NOMO-1 treated with dmso at 0.1 percent for 144 hours (cell line): ENCODE measurements at regions not wholly inside any gene's neighbourhood (a gene's known extent, or its start where the extent isn't known, plus 50 kb on each side); places are given as distances from the start of the nearest gene placed in this dataset.
A peak's percentile ranks its signal among the peaks of the same experiment; 100 is the strongest.
"Not testable (repeated sequence)": the region's sequence is repeated elsewhere in the genome, so short reads cannot be mapped to it uniquely, and the experiment has no call there.

ENCODE experiments used
- DNase-seq: peaks from one replicate; lab custom pipeline; 2025; ENCODE audit not compliant: unreplicated experiment; lab: John Stamatoyannopoulos, UW

GRCh38 chr1:60745484-60745883 is 336.9 kb upstream of the NFIA start:
- no peak for DNase-seq

GRCh38 chr1:60742339-60742738 is 340.0 kb upstream of the NFIA start:
- DNase-seq = no peak

- no peak for DNase-seq
Measured at GRCh38 chr1:60740154-60740553, 342.2 kb upstream of the NFIA start.

GRCh38 chr1:60739729-60740128 is 342.6 kb upstream of the NFIA start:
- no peak for DNase-seq

GRCh38 chr1:60732977-60733401 is 349.4 kb upstream of the NFIA start:
- no peak for DNase-seq

GRCh38 chr1:60731321-60731720 is 351.0 kb upstream of the NFIA start:
- peak; percentile 22 for DNase-seq

- no peak for DNase-seq
Measured at GRCh38 chr1:60727552-60727951, 354.8 kb upstream of the NFIA start.

GRCh38 chr1:60716472-60716871 is 365.9 kb upstream of the NFIA start:
- DNase-seq = no peak

GRCh38 chr1:60715970-60716369 is 366.4 kb upstream of the NFIA start:
- no peak for DNase-seq

- DNase-seq = no peak
Measured at GRCh38 chr1:60709426-60709825, 372.9 kb upstream of the NFIA start.

- DNase-seq = no peak
Measured at GRCh38 chr1:60705026-60705425, 377.3 kb upstream of the NFIA start.

- DNase-seq = no peak
Measured at GRCh38 chr1:60703155-60703554, 379.2 kb upstream of the NFIA start.

- DNase-seq = no peak
Measured at GRCh38 chr1:60699325-60699724, 383.0 kb upstream of the NFIA start.

GRCh38 chr1:60697204-60697994 is 385.0 kb upstream of the NFIA start:
- DNase-seq = no peak

- DNase-seq = no peak
Measured at GRCh38 chr1:60696512-60696911, 385.8 kb upstream of the NFIA start.

- no peak for DNase-seq
Measured at GRCh38 chr1:60695716-60696171, 386.6 kb upstream of the NFIA start.

GRCh38 chr1:60694980-60695379 is 387.4 kb upstream of the NFIA start:
- DNase-seq = no peak

- no peak for DNase-seq
Measured at GRCh38 chr1:60692031-60692430, 390.3 kb upstream of the NFIA start.

- not testable (repeated sequence) for DNase-seq
Measured at GRCh38 chr1:60688221-60688620, 394.1 kb upstream of the NFIA start.

GRCh38 chr1:60681095-60681860 is 401.1 kb upstream of the NFIA start:
- no peak for DNase-seq

GRCh38 chr1:60679524-60680375 is 402.6 kb upstream of the NFIA start:
- no peak for DNase-seq
